ENCODE measurements at regions not wholly inside any gene's neighbourhood (a gene's known extent, or its start where the extent isn't known, plus 50 kb on each side); places are given as distances from the start of the nearest gene placed in this dataset.

DNA sequence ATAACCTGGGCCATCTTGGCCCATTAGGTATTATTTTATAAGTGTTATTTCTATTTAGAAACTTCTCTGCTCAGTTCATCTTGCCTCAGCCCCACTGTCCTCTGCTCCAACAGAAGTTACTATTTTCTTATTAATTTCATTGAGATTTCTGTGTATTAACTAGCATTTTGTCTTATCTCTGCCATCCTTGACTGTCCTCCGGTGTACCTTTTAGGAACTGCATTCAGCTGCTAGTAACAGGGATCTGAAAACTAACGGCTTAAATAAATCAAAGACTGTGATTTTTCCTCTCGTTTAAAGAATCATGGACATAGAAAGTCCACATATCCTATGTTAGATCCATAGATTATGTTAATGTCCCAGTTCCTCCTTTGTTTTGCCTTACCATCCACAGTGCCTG, 382.5 kb downstream of the MATN1 start:
- no peaks in the 10 kb centered on the region for H3K27me3 ChIP-seq (ENCODE audit: control insufficient read depth in 1 of 2, insufficient read depth in 2 of 2, low read length in 1 of 2)
- no peak overlapping the region for H3K27ac ChIP-seq (ENCODE audit: low read depth in 1 of 2, low read length in 2 of 2)
- H3K36me3 ChIP-seq (ENCODE audit: control insufficient read depth in 1 of 2, insufficient read depth in 2 of 2, low read length in 1 of 2), result no peaks in the 10 kb centered on the region
- DNase-seq (no peak), ATAC-seq (ENCODE audit: low FRiP score) (no peak)
- no peaks in the 10 kb centered on the region for H3K4me1 ChIP-seq (ENCODE audit: control insufficient read depth in 1 of 2, insufficient read depth in 2 of 2, low read length in 2 of 2)
- peaks cover 3% of the 10 kb centered on the region for H3K9me3 ChIP-seq (ENCODE audit: control insufficient read depth, low read length)
- intact Hi-C loops (cut with DNase I), result no loop called here
- 81 to 82% methylated on average over 3 of the region's 3 CpGs for WGBS, 2 donors
- no peak overlapping the region for H3K4me3 ChIP-seq (ENCODE audit: low read length in 2 of 2)

DNA sequence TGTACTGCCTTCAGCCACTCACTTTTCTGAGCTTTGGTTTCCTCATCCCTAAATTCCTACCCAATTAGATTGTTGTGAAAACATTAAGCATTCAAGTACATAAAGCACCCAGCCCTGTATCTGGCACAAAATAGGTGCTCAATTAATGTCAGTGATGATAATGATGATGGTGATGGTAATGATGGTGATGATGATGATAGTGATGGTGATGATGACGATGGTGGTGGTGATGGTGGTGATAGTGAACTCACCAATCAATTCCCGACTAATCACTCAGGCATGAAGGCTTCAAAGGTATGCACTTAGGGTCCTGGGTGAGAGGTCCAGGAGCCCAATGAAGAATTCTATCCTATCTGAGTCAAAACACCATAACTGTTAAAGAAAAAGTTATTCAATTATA, 383.5 kb downstream of the MATN1 start:
- Histone ChIP-seq H3K4me3 (ENCODE audit: low read length in 2 of 2) (no peak overlapping the region), H3K27me3 (ENCODE audit: control insufficient read depth in 1 of 2, insufficient read depth in 2 of 2, low read length in 1 of 2) (no peaks in the 10 kb centered on the region), H3K4me1 (ENCODE audit: control insufficient read depth in 1 of 2, insufficient read depth in 2 of 2, low read length in 2 of 2) (no peaks in the 10 kb centered on the region), H3K9me3 (ENCODE audit: control insufficient read depth, low read length) (peaks cover 3% of the 10 kb centered on the region), H3K36me3 (ENCODE audit: control insufficient read depth in 1 of 2, insufficient read depth in 2 of 2, low read length in 1 of 2) (no peaks in the 10 kb centered on the region), H3K27ac (ENCODE audit: low read depth in 1 of 2, low read length in 2 of 2) (no peak overlapping the region)
- 70 to 82% methylated on average over 2 of the region's 2 CpGs for WGBS, 2 donors
- intact Hi-C loops (cut with DNase I), result no loop called here
- DNase-seq (no peak), ATAC-seq (ENCODE audit: low FRiP score) (no peak)

DNA sequence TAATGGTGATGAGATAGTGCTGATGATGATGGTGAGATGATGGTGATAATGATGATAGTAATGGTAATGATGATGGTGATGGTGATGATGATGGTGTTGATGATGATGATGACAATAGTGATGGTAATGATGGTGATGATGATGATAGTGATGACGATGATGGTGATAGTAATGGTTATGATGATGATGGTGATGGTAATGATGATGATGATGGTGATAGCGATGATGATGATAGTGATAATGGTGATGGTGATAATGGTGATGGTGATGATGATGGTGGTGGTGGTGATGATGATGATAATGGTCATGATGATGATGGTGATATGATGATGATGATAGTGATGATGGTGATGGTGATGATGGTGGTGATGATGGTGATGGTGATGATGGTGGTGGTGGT, 384.6 kb downstream of the MATN1 start:
- WGBS, 2 donors, result 93 to 95% methylated on average over 2 of the region's 2 CpGs
- no peak overlapping the region for H3K4me3 ChIP-seq (ENCODE audit: low read length in 2 of 2)
- ATAC-seq (ENCODE audit: low FRiP score), result no peak
- H3K27ac ChIP-seq (ENCODE audit: low read depth in 1 of 2, low read length in 2 of 2), result no peak overlapping the region
- no peaks in the 10 kb centered on the region for H3K27me3 ChIP-seq (ENCODE audit: control insufficient read depth in 1 of 2, insufficient read depth in 2 of 2, low read length in 1 of 2)
- peaks cover 3% of the 10 kb centered on the region for H3K9me3 ChIP-seq (ENCODE audit: control insufficient read depth, low read length)
- H3K36me3 ChIP-seq (ENCODE audit: control insufficient read depth in 1 of 2, insufficient read depth in 2 of 2, low read length in 1 of 2), result no peaks in the 10 kb centered on the region
- DNase-seq, result no peak
- intact Hi-C loops (cut with DNase I), result no loop called here
- H3K4me1 ChIP-seq (ENCODE audit: control insufficient read depth in 1 of 2, insufficient read depth in 2 of 2, low read length in 2 of 2), result no peaks in the 10 kb centered on the region

DNA sequence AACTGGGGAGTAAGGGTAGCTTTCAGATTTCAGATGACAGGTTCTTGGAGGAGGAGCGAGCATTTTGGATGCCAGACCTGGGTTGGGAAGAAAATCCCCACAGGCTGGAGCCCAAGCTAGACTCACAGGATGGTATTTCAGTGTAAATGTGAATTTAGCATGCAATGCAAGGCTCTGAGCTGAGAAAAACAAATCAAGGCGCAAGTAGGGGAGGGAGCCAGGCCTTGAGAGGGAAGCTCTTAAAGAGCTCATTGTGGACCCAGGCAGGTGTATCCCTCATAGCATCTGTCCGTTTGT, 386.1 kb downstream of the MATN1 start:
- Histone ChIP-seq H3K4me1 (ENCODE audit: control insufficient read depth in 1 of 2, insufficient read depth in 2 of 2, low read length in 2 of 2) (no peaks in the 10 kb centered on the region), H3K4me3 (ENCODE audit: low read length in 2 of 2) (no peak overlapping the region), H3K27me3 (ENCODE audit: control insufficient read depth in 1 of 2, insufficient read depth in 2 of 2, low read length in 1 of 2) (no peaks in the 10 kb centered on the region), H3K9me3 (ENCODE audit: control insufficient read depth, low read length) (peaks cover 3% of the 10 kb centered on the region), H3K36me3 (ENCODE audit: control insufficient read depth in 1 of 2, insufficient read depth in 2 of 2, low read length in 1 of 2) (no peaks in the 10 kb centered on the region), H3K27ac (ENCODE audit: low read depth in 1 of 2, low read length in 2 of 2) (no peak overlapping the region)
- intact Hi-C loops (cut with DNase I), result no loop called here
- WGBS, 2 donors, result 47 to 49% methylated on average over 3 of the region's 3 CpGs
- no peak for DNase-seq
- ATAC-seq (ENCODE audit: low FRiP score), result no peak

DNA sequence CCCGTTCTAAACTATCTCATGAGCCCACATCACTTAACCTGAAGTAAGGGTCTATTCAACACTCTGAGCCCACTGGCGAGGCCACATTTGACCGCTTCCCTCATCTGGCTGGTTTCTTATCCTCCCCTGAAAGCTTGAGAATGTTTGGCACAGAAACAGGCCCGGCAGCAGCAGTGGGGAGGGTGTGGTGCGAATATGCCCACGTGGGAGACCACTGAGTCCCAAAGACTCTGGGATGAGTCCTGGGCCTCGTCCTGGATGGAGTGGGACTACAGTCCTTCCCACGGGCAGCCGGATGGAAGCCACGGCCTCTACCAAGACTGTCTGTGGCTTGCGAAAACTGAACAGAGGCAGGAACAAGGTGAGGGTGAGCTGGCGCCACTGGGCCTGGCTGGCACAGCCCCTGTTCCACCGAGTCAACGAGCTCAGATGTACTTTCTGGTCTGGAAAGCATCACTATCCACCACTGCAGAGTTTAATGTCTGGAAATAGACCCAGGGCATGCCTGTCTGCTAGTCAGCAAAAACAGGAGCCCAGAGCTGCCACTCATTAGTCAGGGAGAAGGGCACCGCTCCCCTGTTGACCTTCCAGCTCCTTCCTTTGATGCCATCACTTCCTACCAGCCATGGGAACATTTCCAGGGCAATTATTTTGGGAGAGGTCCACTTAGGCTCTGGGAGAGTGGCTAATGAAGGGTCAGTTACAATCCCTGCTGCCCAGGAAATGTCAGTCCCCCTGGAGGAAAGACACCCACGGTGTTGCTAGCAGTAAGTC, 386.6 kb downstream of the MATN1 start:
- Histone ChIP-seq H3K27ac (ENCODE audit: low read depth in 1 of 2, low read length in 2 of 2) (no peak overlapping the region), H3K27me3 (ENCODE audit: control insufficient read depth in 1 of 2, insufficient read depth in 2 of 2, low read length in 1 of 2) (no peaks in the 10 kb centered on the region), H3K4me1 (ENCODE audit: control insufficient read depth in 1 of 2, insufficient read depth in 2 of 2, low read length in 2 of 2) (no peaks in the 10 kb centered on the region), H3K4me3 (ENCODE audit: low read length in 2 of 2) (no peak overlapping the region), H3K9me3 (ENCODE audit: control insufficient read depth, low read length) (peaks cover 3% of the 10 kb centered on the region), H3K36me3 (ENCODE audit: control insufficient read depth in 1 of 2, insufficient read depth in 2 of 2, low read length in 1 of 2) (no peaks in the 10 kb centered on the region)
- ATAC-seq (ENCODE audit: low FRiP score) (no peak), DNase-seq (peak in 1 of 2 donors; percentile 48)
- 68 to 73% methylated on average over 16 of the region's 16 CpGs for WGBS, 2 donors
- intact Hi-C loops (cut with DNase I), result no loop called here

DNA sequence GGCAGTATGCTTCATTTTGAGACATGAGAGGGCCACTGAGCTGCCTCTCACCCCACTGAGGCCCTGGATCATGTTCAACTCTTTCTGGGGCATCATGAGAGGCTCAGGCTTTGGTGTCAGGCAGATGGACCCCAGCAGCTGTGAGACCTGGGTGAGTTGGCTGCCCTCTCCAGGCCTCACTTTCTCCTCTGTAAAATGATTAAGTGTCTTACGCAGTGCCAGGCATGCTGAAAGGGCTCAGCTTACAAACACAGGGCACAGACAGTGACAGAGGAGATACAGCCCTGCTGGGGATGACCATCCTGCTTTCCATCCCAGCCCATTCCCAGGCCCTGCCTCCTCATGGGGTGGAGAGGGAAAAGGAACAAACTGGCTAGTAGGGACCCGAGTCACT, 387.4 kb downstream of the MATN1 start:
- no peaks in the 10 kb centered on the region for H3K9me3 ChIP-seq (ENCODE audit: control insufficient read depth, low read length)
- H3K4me3 ChIP-seq (ENCODE audit: low read length in 2 of 2), result no peak overlapping the region
- DNase-seq, result peak in 1 of 2 donors; percentile 33
- no peak overlapping the region for H3K27ac ChIP-seq (ENCODE audit: low read depth in 1 of 2, low read length in 2 of 2)
- ATAC-seq (ENCODE audit: low FRiP score), result no peak
- no peaks in the 10 kb centered on the region for H3K4me1 ChIP-seq (ENCODE audit: control insufficient read depth in 1 of 2, insufficient read depth in 2 of 2, low read length in 2 of 2)
- intact Hi-C loops (cut with DNase I), result no loop called here
- no peaks in the 10 kb centered on the region for H3K27me3 ChIP-seq (ENCODE audit: control insufficient read depth in 1 of 2, insufficient read depth in 2 of 2, low read length in 1 of 2)
- H3K36me3 ChIP-seq (ENCODE audit: control insufficient read depth in 1 of 2, insufficient read depth in 2 of 2, low read length in 1 of 2), result no peaks in the 10 kb centered on the region
- 92 to 98% methylated on average over 2 of the region's 2 CpGs for WGBS, 2 donors

DNA sequence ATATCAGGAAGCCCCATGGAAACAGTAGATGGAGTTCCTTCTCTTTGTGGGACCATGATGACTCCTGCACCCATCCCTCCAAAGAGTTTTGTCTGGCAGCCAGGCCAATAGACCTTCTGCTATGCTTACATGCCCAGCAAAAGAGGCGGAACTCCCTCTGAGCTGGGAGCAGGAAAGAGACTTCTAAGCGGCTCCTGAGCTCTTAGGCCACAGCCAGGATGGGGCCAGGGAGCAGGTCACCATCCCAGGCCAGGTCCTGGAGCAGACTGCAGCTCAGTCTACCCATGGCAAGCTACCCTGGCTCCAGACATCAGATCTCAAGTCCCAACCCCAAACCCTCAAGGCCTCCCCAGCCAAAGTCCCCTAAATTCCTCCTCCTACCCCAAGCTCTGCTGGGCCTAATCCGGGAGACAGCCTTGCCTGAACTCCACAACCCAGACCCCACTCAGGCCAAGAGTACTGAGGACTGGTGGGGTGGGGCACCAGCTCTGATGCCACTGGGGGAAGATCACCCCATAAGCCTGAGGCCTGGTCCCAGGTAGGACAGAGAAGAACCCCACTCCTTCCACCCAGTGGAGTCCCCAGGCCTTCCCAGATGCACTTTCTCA, 387.9 kb downstream of the MATN1 start:
- intact Hi-C loops (cut with DNase I), result no loop called here
- 96 to 97% methylated on average over 3 of the region's 3 CpGs for WGBS, 2 donors
- DNase-seq, result peak in 1 of 2 donors; percentile 37

DNA sequence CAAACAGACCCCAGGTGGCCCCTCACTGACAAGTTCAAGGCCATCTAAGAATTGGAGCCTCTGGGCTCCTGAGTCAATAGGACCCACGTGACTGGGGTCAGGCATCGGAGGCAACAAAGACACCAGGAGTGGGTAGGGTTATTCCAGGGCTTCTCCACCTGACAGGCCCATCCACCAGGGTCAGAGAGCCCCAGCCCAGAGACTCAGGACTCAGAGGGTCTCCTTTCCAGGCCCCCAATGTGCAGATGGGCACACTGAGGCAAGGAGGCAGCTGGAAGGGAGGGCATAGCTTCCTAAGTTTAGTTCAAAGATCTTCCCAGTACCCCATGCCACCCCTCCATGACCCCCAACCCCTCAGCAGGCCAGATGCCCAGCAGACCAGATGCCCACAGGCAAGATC, 388.6 kb downstream of the MATN1 start:
- WGBS, 2 donors, result 84% methylated on average over 2 of the region's 2 CpGs
- no peaks in the 10 kb centered on the region for H3K4me1 ChIP-seq (ENCODE audit: control insufficient read depth in 1 of 2, insufficient read depth in 2 of 2, low read length in 2 of 2)
- H3K9me3 ChIP-seq (ENCODE audit: control insufficient read depth, low read length), result no peaks in the 10 kb centered on the region
- H3K36me3 ChIP-seq (ENCODE audit: control insufficient read depth in 1 of 2, insufficient read depth in 2 of 2, low read length in 1 of 2), result no peaks in the 10 kb centered on the region
- DNase-seq (peak in 1 of 2 donors; percentile 46), ATAC-seq (ENCODE audit: low FRiP score) (no peak)
- intact Hi-C loops (cut with DNase I), result no loop called here
- H3K27ac ChIP-seq (ENCODE audit: low read depth in 1 of 2, low read length in 2 of 2), result no peak overlapping the region
- no peak overlapping the region for H3K4me3 ChIP-seq (ENCODE audit: low read length in 2 of 2)
- no peaks in the 10 kb centered on the region for H3K27me3 ChIP-seq (ENCODE audit: control insufficient read depth in 1 of 2, insufficient read depth in 2 of 2, low read length in 1 of 2)

More for the DNA sequence above, 387.9 kb downstream of the MATN1 start:
- Histone ChIP-seq H3K27ac (ENCODE audit: low read depth in 1 of 2, low read length in 2 of 2) (no peak overlapping the region), H3K4me3 (ENCODE audit: low read length in 2 of 2) (no peak overlapping the region), H3K27me3 (ENCODE audit: control insufficient read depth in 1 of 2, insufficient read depth in 2 of 2, low read length in 1 of 2) (no peaks in the 10 kb centered on the region), H3K4me1 (ENCODE audit: control insufficient read depth in 1 of 2, insufficient read depth in 2 of 2, low read length in 2 of 2) (no peaks in the 10 kb centered on the region), H3K36me3 (ENCODE audit: control insufficient read depth in 1 of 2, insufficient read depth in 2 of 2, low read length in 1 of 2) (no peaks in the 10 kb centered on the region), H3K9me3 (ENCODE audit: control insufficient read depth, low read length) (no peaks in the 10 kb centered on the region)
- no peak for ATAC-seq (ENCODE audit: low FRiP score)

All from aorta (tissue), 5 donors.